ENCODE measurements at regions not wholly inside any gene's neighbourhood (a gene's known extent, or its start where the extent isn't known, plus 50 kb on each side); places are given as distances from the start of the nearest gene placed in this dataset.

- no peak for TF ChIP-seq CTCF (conservative IDR thresholded peaks at IDR 0.05)
- TF ChIP-seq ZFX (IDR thresholded peaks at IDR 0.05) = no peak
- no peak overlapping the region for H3K27ac ChIP-seq
Measured at GRCh38 chr9:81741103-81741502, 51.8 kb upstream of the TLE1 start.

- TF ChIP-seq CTCF (conservative IDR thresholded peaks at IDR 0.05) (no peak), ZFX (IDR thresholded peaks at IDR 0.05) (no peak)
- no peak overlapping the region for H3K27ac ChIP-seq
Measured at GRCh38 chr9:81748091-81748490, 58.7 kb upstream of the TLE1 start.

- no peak for TF ChIP-seq ZFX (IDR thresholded peaks at IDR 0.05)
- TF ChIP-seq CTCF (conservative IDR thresholded peaks at IDR 0.05) = no peak
- H3K27ac ChIP-seq = no peak overlapping the region
Measured at GRCh38 chr9:81753436-81753835, 64.1 kb upstream of the TLE1 start.

- no peak overlapping the region for H3K27ac ChIP-seq
- TF ChIP-seq CTCF (conservative IDR thresholded peaks at IDR 0.05) = no peak
- TF ChIP-seq ZFX (IDR thresholded peaks at IDR 0.05) = no peak
Measured at GRCh38 chr9:81754245-81754644, 64.9 kb upstream of the TLE1 start.

GRCh38 chr9:81755721-81756120 is 66.4 kb upstream of the TLE1 start:
- no peak overlapping the region for H3K27ac ChIP-seq
- no peak for TF ChIP-seq ZFX (IDR thresholded peaks at IDR 0.05)
- TF ChIP-seq CTCF (conservative IDR thresholded peaks at IDR 0.05) = no peak

GRCh38 chr9:81756561-81756960 is 67.2 kb upstream of the TLE1 start:
- no peak overlapping the region for H3K27ac ChIP-seq
- TF ChIP-seq ZFX (IDR thresholded peaks at IDR 0.05) = no peak
- TF ChIP-seq CTCF (conservative IDR thresholded peaks at IDR 0.05) = no peak

GRCh38 chr9:81758123-81758797 is 68.9 kb upstream of the TLE1 start:
- H3K27ac ChIP-seq = no peak overlapping the region
- TF ChIP-seq ZFX (IDR thresholded peaks at IDR 0.05) (no peak), CTCF (conservative IDR thresholded peaks at IDR 0.05) (no peak)
